ENCODE measurements at regions not wholly inside any gene's neighbourhood (a gene's known extent, or its start where the extent isn't known, plus 50 kb on each side); places are given as distances from the start of the nearest gene placed in this dataset.

DNA sequence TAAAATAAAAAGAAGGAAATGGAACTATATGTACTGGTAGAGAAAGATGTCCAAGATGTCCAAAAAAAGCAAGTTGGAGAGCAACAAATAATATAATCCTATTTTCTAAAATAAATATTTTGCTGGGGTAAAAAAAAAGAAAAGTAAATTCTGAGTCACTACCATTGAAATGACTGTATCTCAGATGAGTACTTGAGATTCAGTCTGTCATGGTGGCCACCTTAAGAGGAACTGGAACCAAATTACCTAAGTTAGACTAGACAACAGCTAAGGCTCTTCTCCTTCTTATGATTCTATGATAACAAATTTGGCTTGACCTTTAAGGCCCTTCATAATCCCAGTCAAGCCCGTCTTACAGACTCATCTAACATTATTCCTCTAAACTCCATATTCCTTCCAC, 270.6 kb upstream of the HES1 start:
- Histone ChIP-seq H3K4me3 (no peak overlapping the region), H3K27me3 (replicated peaks in 1 of 7) (peaks cover 0 to 15% (median 0%) of the 10 kb centered on the region in 7 donors)
- intact Hi-C loops (cut with DNase I; ENCODE audit: low total_unique reads), result no loop called here

GRCh38 chr3:193865896-193866480, 270.0 kb upstream of the HES1 start:
- peaks cover 0 to 15% (median 0%) of the 10 kb centered on the region in 7 donors for H3K27me3 ChIP-seq (replicated peaks in 1 of 7)
- TF ChIP-seq CTCF (IDR thresholded peaks at IDR 0.05 in 8 of 11, conservative IDR thresholded peaks at IDR 0.05 in 3 of 11) (no peak), POLR2A (IDR thresholded peaks at IDR 0.05) (no peak), POLR2AphosphoS5 (IDR thresholded peaks at IDR 0.05) (no peak)
- H3K27ac ChIP-seq, result no peak overlapping the region
- no peaks in the 10 kb centered on the region for H3K36me3 ChIP-seq
- H3K4me3 ChIP-seq, result no peak overlapping the region
- H3K9me3 ChIP-seq, result no peaks in the 10 kb centered on the region
- peaks cover 11 to 77% (median 54%) of the 10 kb centered on the region in 6 donors for H3K4me1 ChIP-seq
- 58 to 76% (median 67%) methylated on average over 4 of the region's 4 CpGs for WGBS, 5 donors
- DNase-seq, result no peak
- intact Hi-C loops (cut with DNase I; ENCODE audit: low total_unique reads), result no loop called here

More for the DNA sequence above, 270.6 kb upstream of the HES1 start:
- Histone ChIP-seq H3K27ac (no peak overlapping the region), H3K9me3 (no peaks in the 10 kb centered on the region), H3K4me1 (peaks cover 11 to 72% (median 51%) of the 10 kb centered on the region in 6 donors), H3K36me3 (no peaks in the 10 kb centered on the region)
- DNase-seq, result no peak
- WGBS, 5 donors, result 71 to 84% (median 83%) methylated on average over 1 of the region's 1 CpG
- no peak for TF ChIP-seq POLR2AphosphoS5 (IDR thresholded peaks at IDR 0.05)
- TF ChIP-seq POLR2A (IDR thresholded peaks at IDR 0.05), result no peak
- no peak for TF ChIP-seq CTCF (IDR thresholded peaks at IDR 0.05 in 8 of 11, conservative IDR thresholded peaks at IDR 0.05 in 3 of 11)

GRCh38 chr3:193868590-193868989, 267.4 kb upstream of the HES1 start:
- H3K4me1 ChIP-seq, result peaks cover 11 to 68% (median 54%) of the 10 kb centered on the region in 6 donors
- WGBS, 5 donors, result 47 to 62% (median 56%) methylated on average over 7 of the region's 7 CpGs
- peak overlapping the region in 1 of 8 donors; percentile 1 for H3K4me3 ChIP-seq
- TF ChIP-seq CTCF (IDR thresholded peaks at IDR 0.05 in 8 of 11, conservative IDR thresholded peaks at IDR 0.05 in 3 of 11) (no peak), POLR2AphosphoS5 (IDR thresholded peaks at IDR 0.05) (no peak), POLR2A (IDR thresholded peaks at IDR 0.05) (no peak)
- intact Hi-C loops (cut with DNase I; ENCODE audit: low total_unique reads), result no loop called here
- H3K36me3 ChIP-seq, result no peaks in the 10 kb centered on the region
- no peak for DNase-seq
- no peak overlapping the region for H3K27ac ChIP-seq
- H3K27me3 ChIP-seq (replicated peaks in 1 of 7), result peaks cover 0 to 15% (median 0%) of the 10 kb centered on the region in 7 donors
- no peaks in the 10 kb centered on the region for H3K9me3 ChIP-seq

DNA sequence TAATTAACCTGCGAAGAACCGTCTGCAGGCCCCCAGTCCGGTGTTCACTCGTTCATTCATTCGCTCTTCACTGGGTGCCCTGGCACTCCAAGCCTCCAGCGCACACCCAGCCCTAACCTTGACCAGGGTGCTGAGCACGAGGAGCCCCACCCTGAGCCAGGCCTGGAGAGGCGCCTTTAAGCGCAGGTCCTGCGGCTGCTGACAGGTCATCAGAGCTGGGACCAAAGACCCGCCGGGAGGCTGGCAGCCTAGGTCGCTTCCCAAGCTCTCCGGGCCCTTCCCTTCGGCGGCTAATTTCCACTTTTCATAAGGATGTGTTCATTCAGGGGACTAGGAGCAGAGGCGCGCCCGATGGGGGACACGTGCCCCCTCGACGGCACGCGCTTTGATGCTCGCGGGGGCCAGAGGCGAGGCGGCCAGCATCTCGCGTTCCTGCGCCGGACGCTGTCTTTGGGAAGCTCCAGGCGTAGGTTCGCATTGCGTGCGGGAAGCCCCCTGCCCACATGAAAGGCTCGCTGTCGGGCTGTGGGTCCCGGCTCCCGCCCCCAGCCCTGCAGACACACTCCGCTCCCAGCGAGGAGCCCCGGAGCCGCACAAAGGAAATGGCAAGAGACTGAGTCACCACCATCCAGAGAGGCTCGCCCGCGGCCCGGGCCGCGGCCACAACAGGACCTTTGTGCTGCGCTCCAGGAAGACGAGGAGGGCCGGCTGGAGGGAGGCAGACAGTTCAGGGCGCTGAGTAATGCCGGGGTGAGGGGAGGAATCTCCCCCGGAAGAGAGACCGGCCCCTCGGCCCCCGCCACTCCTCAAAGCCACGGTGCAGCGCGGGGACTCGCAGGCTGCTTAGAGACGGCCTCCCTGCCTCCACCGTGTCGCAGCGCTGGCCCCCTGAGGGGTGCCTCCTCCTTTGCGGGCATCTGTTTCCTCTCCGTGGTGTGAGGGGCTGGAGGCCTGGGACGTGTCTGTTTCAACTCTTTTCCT, 266.4 kb upstream of the HES1 start:
- peak overlapping the region in 1 of 8 donors; percentile 30 for H3K4me3 ChIP-seq
- peaks cover 11 to 60% (median 51%) of the 10 kb centered on the region in 6 donors for H3K4me1 ChIP-seq
- DNase-seq, result peak; percentile 82
- H3K27me3 ChIP-seq (replicated peaks in 1 of 7), result peaks cover 0 to 15% (median 0%) of the 10 kb centered on the region in 7 donors
- H3K9me3 ChIP-seq, result no peaks in the 10 kb centered on the region
- intact Hi-C loops (cut with DNase I; ENCODE audit: low total_unique reads), result no loop called here
- TF ChIP-seq CTCF (IDR thresholded peaks at IDR 0.05 in 8 of 11, conservative IDR thresholded peaks at IDR 0.05 in 3 of 11) (no peak), POLR2AphosphoS5 (IDR thresholded peaks at IDR 0.05) (no peak), POLR2A (IDR thresholded peaks at IDR 0.05) (no peak)
- H3K36me3 ChIP-seq, result no peaks in the 10 kb centered on the region
- 37 to 68% (median 42%) methylated on average over 36 to 71 of the region's 71 CpGs for WGBS, 5 donors
- H3K27ac ChIP-seq, result no peak overlapping the region
